ENCODE measurements at regions not wholly inside any gene's neighbourhood (a gene's known extent, or its start where the extent isn't known, plus 50 kb on each side); places are given as distances from the start of the nearest gene placed in this dataset.

GRCh38 chr2:7982054-7982453 is 699.8 kb upstream of the ID2 start:
- H3K36me3 Mint-ChIP-seq (ENCODE audit: insufficient read depth, unreplicated experiment), result no peaks in the 10 kb centered on the region
- DNase-seq, result no peak
- Histone ChIP-seq H3K4me1 (no peaks in the 10 kb centered on the region), H3K9me3 (peaks cover 6% of the 10 kb centered on the region), H3K27me3 (replicated peaks; ENCODE audit: control insufficient read depth, insufficient read depth, low read length) (no peaks in the 10 kb centered on the region), H3K36me3 (ENCODE audit: control insufficient read depth, insufficient read depth, low read length) (no peaks in the 10 kb centered on the region), H3K4me3 (ENCODE audit: low read depth, low read length) (no peak overlapping the region)
- CTCF ChIA-PET, result no interaction called here
- no peaks in the 10 kb centered on the region for H3K9me3 Mint-ChIP-seq (ENCODE audit: unreplicated experiment)
- no peak overlapping the region for H3K27ac Mint-ChIP-seq (ENCODE audit: unreplicated experiment)
- TF ChIP-seq, protein P1, sequence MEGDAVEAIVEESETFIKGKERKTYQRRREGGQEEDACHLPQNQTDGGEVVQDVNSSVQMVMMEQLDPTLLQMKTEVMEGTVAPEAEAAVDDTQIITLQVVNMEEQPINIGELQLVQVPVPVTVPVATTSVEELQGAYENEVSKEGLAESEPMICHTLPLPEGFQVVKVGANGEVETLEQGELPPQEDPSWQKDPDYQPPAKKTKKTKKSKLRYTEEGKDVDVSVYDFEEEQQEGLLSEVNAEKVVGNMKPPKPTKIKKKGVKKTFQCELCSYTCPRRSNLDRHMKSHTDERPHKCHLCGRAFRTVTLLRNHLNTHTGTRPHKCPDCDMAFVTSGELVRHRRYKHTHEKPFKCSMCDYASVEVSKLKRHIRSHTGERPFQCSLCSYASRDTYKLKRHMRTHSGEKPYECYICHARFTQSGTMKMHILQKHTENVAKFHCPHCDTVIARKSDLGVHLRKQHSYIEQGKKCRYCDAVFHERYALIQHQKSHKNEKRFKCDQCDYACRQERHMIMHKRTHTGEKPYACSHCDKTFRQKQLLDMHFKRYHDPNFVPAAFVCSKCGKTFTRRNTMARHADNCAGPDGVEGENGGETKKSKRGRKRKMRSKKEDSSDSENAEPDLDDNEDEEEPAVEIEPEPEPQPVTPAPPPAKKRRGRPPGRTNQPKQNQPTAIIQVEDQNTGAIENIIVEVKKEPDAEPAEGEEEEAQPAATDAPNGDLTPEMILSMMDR (IDR thresholded peaks at IDR 0.05; ENCODE audit: insufficient read depth in 1 of 2, low read depth in 1 of 2, low read length in 1 of 2, severe bottlenecking in 1 of 2, unreplicated experiment in 1 of 2), result no peak
- no peaks in the 10 kb centered on the region for H3K4me1 Mint-ChIP-seq (ENCODE audit: low read depth, unreplicated experiment)
- H3K4me3 Mint-ChIP-seq (ENCODE audit: unreplicated experiment), result no peak overlapping the region
- BruUV-seq (replicated peaks), result no TSS peak
- intact Hi-C loops (cut with micrococcal nuclease; ENCODE audit: unreplicated experiment), result no loop called here
- H3K27me3 Mint-ChIP-seq (ENCODE audit: insufficient read depth, unreplicated experiment), result peaks cover 8% of the 10 kb centered on the region
- POLR2A ChIA-PET, result no interaction called here

- BruUV-seq (replicated peaks), result no TSS peak
- CTCF ChIA-PET, result no interaction called here
- Histone ChIP-seq H3K4me1 (no peaks in the 10 kb centered on the region), H3K9me3 (peaks cover 6% of the 10 kb centered on the region), H3K36me3 (ENCODE audit: control insufficient read depth, insufficient read depth, low read length) (no peaks in the 10 kb centered on the region), H3K4me3 (ENCODE audit: low read depth, low read length) (no peak overlapping the region), H3K27me3 (replicated peaks; ENCODE audit: control insufficient read depth, insufficient read depth, low read length) (no peaks in the 10 kb centered on the region)
- intact Hi-C loops (cut with micrococcal nuclease; ENCODE audit: unreplicated experiment), result no loop called here
- Mint-ChIP-seq H3K9me3 (ENCODE audit: unreplicated experiment) (no peaks in the 10 kb centered on the region), H3K36me3 (ENCODE audit: insufficient read depth, unreplicated experiment) (no peaks in the 10 kb centered on the region), H3K4me3 (ENCODE audit: unreplicated experiment) (no peak overlapping the region), H3K4me1 (ENCODE audit: low read depth, unreplicated experiment) (no peaks in the 10 kb centered on the region), H3K27ac (ENCODE audit: unreplicated experiment) (no peak overlapping the region), H3K27me3 (ENCODE audit: insufficient read depth, unreplicated experiment) (peaks cover 5% of the 10 kb centered on the region)
- POLR2A ChIA-PET, result no interaction called here
- no peak for DNase-seq
- TF ChIP-seq, protein P1 (IDR thresholded peaks at IDR 0.05; ENCODE audit: insufficient read depth in 1 of 2, low read depth in 1 of 2, low read length in 1 of 2, severe bottlenecking in 1 of 2, unreplicated experiment in 1 of 2), result no peak
Observed at GRCh38 chr2:7983451-7983850, 698.4 kb upstream of the ID2 start.

GRCh38 chr2:7983912-7984311 is 697.9 kb upstream of the ID2 start:
- BruUV-seq (replicated peaks), result no TSS peak
- no peaks in the 10 kb centered on the region for H3K9me3 Mint-ChIP-seq (ENCODE audit: unreplicated experiment)
- Histone ChIP-seq H3K4me1 (no peaks in the 10 kb centered on the region), H3K36me3 (ENCODE audit: control insufficient read depth, insufficient read depth, low read length) (no peaks in the 10 kb centered on the region), H3K27me3 (replicated peaks; ENCODE audit: control insufficient read depth, insufficient read depth, low read length) (no peaks in the 10 kb centered on the region), H3K4me3 (ENCODE audit: low read depth, low read length) (no peak overlapping the region), H3K9me3 (peaks cover 6% of the 10 kb centered on the region)
- ChIA-PET POLR2A (no interaction called here), CTCF (no interaction called here)
- no peak overlapping the region for H3K27ac Mint-ChIP-seq (ENCODE audit: unreplicated experiment)
- H3K4me3 Mint-ChIP-seq (ENCODE audit: unreplicated experiment), result no peak overlapping the region
- TF ChIP-seq, protein P1 (IDR thresholded peaks at IDR 0.05; ENCODE audit: insufficient read depth in 1 of 2, low read depth in 1 of 2, low read length in 1 of 2, severe bottlenecking in 1 of 2, unreplicated experiment in 1 of 2), result no peak
- peaks cover 5% of the 10 kb centered on the region for H3K27me3 Mint-ChIP-seq (ENCODE audit: insufficient read depth, unreplicated experiment)
- no peak for DNase-seq
- intact Hi-C loops (cut with micrococcal nuclease; ENCODE audit: unreplicated experiment), result no loop called here
- H3K36me3 Mint-ChIP-seq (ENCODE audit: insufficient read depth, unreplicated experiment), result no peaks in the 10 kb centered on the region
- H3K4me1 Mint-ChIP-seq (ENCODE audit: low read depth, unreplicated experiment), result no peaks in the 10 kb centered on the region

Measured in Caco-2 (cell line).